OCI-LY7 (cell line): ENCODE measurements at regions not wholly inside any gene's neighbourhood (a gene's known extent, or its start where the extent isn't known, plus 50 kb on each side); places are given as distances from the start of the nearest gene placed in this dataset.

Source experiments
- BruUV-seq: library from RNA; stranded (reverse); fragments of 400-500 nt; replicated peaks from 2 replicates; lab custom pipeline; 2021; lab: Mats Ljungman, UMichigan
- CTCF ChIA-PET: fragments of 300-600 bp; sonication (Branson Sonifier 250); formaldehyde crosslinking; loops from one replicate; lab custom pipeline; 2022; ENCODE audit warnings: antibody characterized with exemption; ENCODE audit not compliant: unreplicated experiment; lab: Charles Lee
- POLR2A ChIA-PET: fragments of 300-600 bp; sonication (Branson Sonifier 250); formaldehyde crosslinking; loops from one replicate; lab custom pipeline; 2022; ENCODE audit warnings: antibody characterized with exemption; lab: Charles Lee
- DNase-seq: peaks from one replicate; pipeline ENCODE4 v3.0.0-alpha.2; 2015; ENCODE audit warnings: low spot score
- H2AFZ ChIP-seq: fragments of 200-600 bp; sonication (generic), shearing (Covaris generic); 2 replicates; pipeline ENCODE4 v1.6.1; 2014; ENCODE audit warnings: mild to moderate bottlenecking, antibody characterized with exemption, low read length, moderate library complexity
- H3K27ac ChIP-seq: fragments of 200-600 bp; sonication (generic); 2 replicates; pipeline ENCODE4 v1.5.1; 2014; ENCODE audit warnings: mixed run types, low read depth, mild to moderate bottlenecking, moderate library complexity, low read length, inconsistent platforms; ENCODE audit not compliant: poor library complexity, severe bottlenecking
- H3K36me3 ChIP-seq: fragments of 200-600 bp; sonication (generic); 2 replicates; pipeline ENCODE4 v1.6.1; 2014; ENCODE audit warnings: mild to moderate bottlenecking, antibody characterized with exemption, low read length, moderate library complexity, mixed read lengths; ENCODE audit not compliant: insufficient read depth
- H3K4me1 ChIP-seq: fragments of 200-600 bp; sonication (generic); 2 replicates; pipeline ENCODE4 v1.5.1; 2014; ENCODE audit warnings: mild to moderate bottlenecking, low read length; ENCODE audit not compliant: insufficient read depth, poor library complexity, severe bottlenecking
- H3K4me2 ChIP-seq: fragments of 200-600 bp; sonication (generic); 2 replicates; pipeline ENCODE4 v1.6.1; 2014; ENCODE audit warnings: mild to moderate bottlenecking, low read length
- H3K4me3 ChIP-seq: fragments of 200-600 bp; sonication (generic); 2 replicates; pipeline ENCODE4 v1.5.1; 2014; ENCODE audit warnings: mild to moderate bottlenecking, low read depth, low read length; ENCODE audit not compliant: poor library complexity, severe bottlenecking
- H3K79me2 ChIP-seq: fragments of 200-600 bp; sonication (generic); 2 replicates; pipeline ENCODE4 v1.6.1; 2016; ENCODE audit warnings: low read depth, mild to moderate bottlenecking, low read length, moderate library complexity, mixed read lengths; ENCODE audit not compliant: insufficient read depth
- H3K9me2 ChIP-seq: fragments of 200-600 bp; sonication (generic); 2 replicates; pipeline ENCODE4 v1.6.1; 2016; ENCODE audit warnings: mild to moderate bottlenecking, low read length, mixed read lengths; ENCODE audit not compliant: insufficient read depth
- H3K9me3 ChIP-seq: fragments of 200-600 bp; sonication (generic); 2 replicates; pipeline ENCODE4 v1.6.1; 2014; ENCODE audit warnings: mild to moderate bottlenecking, mixed run types, low read length, mixed read lengths
- H4K20me1 ChIP-seq: fragments of 200-600 bp; sonication (generic); 2 replicates; pipeline ENCODE4 v1.6.1; 2014; ENCODE audit warnings: mild to moderate bottlenecking, antibody characterized with exemption, low read length, moderate library complexity, mixed read lengths; ENCODE audit not compliant: insufficient read depth
- EZH2phosphoT487 ChIP-seq: fragments of 200-600 bp; sonication (generic); IDR thresholded peaks from 2 replicates; pipeline ENCODE4 v1.6.1; 2018; ENCODE audit warnings: low read depth, borderline replicate concordance, mild to moderate bottlenecking, mixed run types, antibody characterized with exemption, low read length, moderate library complexity, mixed read lengths
- intact Hi-C: fragments of 100-400 bp; cut with micrococcal nuclease; formaldehyde crosslinking; loops from one replicate; pipeline ENCODE4 v1.10.0; 2022; ENCODE audit not compliant: unreplicated experiment
- TF ChIP-seq, protein P1 (sequence below): fragments of 200-600 bp; sonication (generic); conservative IDR thresholded peaks from 2 replicates; pipeline ENCODE4 v1.5.1; 2014; ENCODE audit warnings: mild to moderate bottlenecking, antibody characterized with exemption, low read length, moderate library complexity, mixed read lengths

DNA sequence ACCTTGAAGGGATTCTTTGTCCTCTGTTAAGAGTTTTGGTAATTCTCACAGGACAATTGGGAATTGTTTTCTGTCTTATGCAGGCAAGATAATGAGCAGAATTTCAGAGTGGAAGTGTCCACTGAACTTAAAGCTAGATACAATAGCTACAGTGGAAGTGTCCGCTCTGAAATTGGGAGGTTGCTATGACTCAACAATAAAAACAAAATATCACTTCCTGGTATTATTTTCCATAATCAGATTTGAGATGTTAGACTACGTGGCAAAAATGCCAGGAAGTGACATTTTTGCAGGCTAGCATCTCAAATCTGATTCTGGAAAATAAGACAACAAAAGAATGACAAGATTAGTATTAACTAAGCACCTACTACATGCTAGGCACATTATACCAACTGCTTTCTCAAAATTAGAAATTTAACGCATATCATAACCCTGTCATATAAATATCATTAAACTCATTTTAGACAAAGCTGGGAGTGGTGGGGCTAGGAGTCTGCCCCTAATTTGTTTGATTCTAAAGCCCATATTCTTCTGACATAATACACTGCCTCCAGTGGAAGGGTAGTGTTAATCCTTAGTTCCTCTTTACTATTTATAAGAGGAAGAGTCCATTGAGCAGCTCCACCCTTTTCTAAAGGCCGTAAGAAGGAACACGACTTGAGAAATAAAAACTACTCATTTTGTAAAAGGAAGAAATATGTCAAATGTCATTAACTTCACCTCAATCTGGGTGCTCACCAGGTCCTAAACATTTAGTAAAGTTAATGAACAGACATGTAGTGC is 266.9 kb upstream of the STT3B start:
- Histone ChIP-seq H3K4me2 (no peak overlapping the region), H3K4me3 (no peak overlapping the region), H3K4me1 (no peaks in the 10 kb centered on the region), H4K20me1 (no peaks in the 10 kb centered on the region), H3K9me2 (no peaks in the 10 kb centered on the region), H2AFZ (no peak overlapping the region), H3K79me2 (no peaks in the 10 kb centered on the region), H3K9me3 (no peaks in the 10 kb centered on the region), H3K27ac (no peak overlapping the region), H3K36me3 (no peaks in the 10 kb centered on the region)
- intact Hi-C loops: no loop called here
- TF ChIP-seq, protein P1, sequence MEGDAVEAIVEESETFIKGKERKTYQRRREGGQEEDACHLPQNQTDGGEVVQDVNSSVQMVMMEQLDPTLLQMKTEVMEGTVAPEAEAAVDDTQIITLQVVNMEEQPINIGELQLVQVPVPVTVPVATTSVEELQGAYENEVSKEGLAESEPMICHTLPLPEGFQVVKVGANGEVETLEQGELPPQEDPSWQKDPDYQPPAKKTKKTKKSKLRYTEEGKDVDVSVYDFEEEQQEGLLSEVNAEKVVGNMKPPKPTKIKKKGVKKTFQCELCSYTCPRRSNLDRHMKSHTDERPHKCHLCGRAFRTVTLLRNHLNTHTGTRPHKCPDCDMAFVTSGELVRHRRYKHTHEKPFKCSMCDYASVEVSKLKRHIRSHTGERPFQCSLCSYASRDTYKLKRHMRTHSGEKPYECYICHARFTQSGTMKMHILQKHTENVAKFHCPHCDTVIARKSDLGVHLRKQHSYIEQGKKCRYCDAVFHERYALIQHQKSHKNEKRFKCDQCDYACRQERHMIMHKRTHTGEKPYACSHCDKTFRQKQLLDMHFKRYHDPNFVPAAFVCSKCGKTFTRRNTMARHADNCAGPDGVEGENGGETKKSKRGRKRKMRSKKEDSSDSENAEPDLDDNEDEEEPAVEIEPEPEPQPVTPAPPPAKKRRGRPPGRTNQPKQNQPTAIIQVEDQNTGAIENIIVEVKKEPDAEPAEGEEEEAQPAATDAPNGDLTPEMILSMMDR: peak; percentile 44
- TF ChIP-seq EZH2phosphoT487: no peak
- ChIA-PET POLR2A (interaction anchor here (0.6 kb wide), 1 partner anchor 19 kb away, joined by 3 read pairs; no protein-coding TSS in a partner anchor), CTCF (no interaction called here)
- no TSS peak for BruUV-seq
- DNase-seq: no peak

DNA sequence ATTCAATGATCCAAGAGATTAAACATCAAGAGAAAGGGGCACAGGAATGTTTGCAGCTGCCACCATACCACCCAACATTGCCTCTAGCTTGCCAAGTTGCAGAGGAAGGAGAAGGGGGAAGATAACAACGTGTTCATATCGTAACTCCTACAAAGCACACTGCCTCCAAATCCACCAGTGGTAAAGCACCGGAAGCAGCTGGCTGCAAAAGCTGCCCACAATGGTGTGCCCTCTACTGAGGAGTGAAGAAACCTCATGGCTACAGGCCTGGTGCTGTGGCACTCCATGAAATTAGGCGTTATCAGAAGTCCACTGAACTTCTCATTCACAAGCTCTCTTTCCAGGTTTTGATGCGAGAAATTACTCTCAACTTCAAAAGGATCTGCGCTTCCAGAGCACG is 263.9 kb upstream of the STT3B start:
- H2AFZ ChIP-seq: no peak overlapping the region
- no peaks in the 10 kb centered on the region for H3K9me3 ChIP-seq
- no peaks in the 10 kb centered on the region for H4K20me1 ChIP-seq
- no peak for TF ChIP-seq EZH2phosphoT487
- TF ChIP-seq, protein P1: no peak
- no peak overlapping the region for H3K27ac ChIP-seq
- ChIA-PET CTCF (no interaction called here), POLR2A (interaction anchor here (0.7 to 1.4 kb wide), 4 partner anchors 10 to 431 kb away, joined by 3 to 4 read pairs (median 4); no protein-coding TSS in a partner anchor)
- no peak for DNase-seq
- no peaks in the 10 kb centered on the region for H3K4me1 ChIP-seq
- no peaks in the 10 kb centered on the region for H3K9me2 ChIP-seq
- H3K36me3 ChIP-seq: no peaks in the 10 kb centered on the region
- intact Hi-C loops: no loop called here
- BruUV-seq: no TSS peak
- no peak overlapping the region for H3K4me3 ChIP-seq
- no peaks in the 10 kb centered on the region for H3K79me2 ChIP-seq
- no peak overlapping the region for H3K4me2 ChIP-seq

DNA sequence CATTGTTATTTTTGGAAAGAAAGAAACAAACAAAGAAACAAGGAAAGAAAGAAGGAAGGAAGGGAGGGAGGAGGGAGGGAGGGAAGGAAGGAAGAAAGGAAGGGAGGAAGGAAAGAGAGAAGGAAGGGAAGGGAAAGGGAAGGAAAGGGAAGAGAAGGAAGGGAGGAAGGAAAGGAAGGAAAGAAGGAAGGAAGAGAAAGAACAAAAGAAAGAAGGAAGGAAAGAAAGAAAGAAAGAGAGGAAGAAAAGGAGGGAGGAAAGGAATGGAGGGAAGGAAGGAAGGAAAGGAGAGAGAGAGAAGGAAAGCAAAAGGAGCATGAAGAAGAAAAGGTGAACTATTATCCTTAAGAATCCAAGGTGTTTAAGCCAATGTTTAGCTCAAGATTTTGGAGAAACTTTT is 262.7 kb upstream of the STT3B start:
- H3K4me2 ChIP-seq: no peak overlapping the region
- ChIA-PET CTCF (no interaction called here), POLR2A (interaction anchor here (0.6 to 1.1 kb wide), 3 partner anchors 28 to 1990 kb away, joined by 3 read pairs; no protein-coding TSS in a partner anchor)
- no peaks in the 10 kb centered on the region for H4K20me1 ChIP-seq
- H3K79me2 ChIP-seq: no peaks in the 10 kb centered on the region
- BruUV-seq: no TSS peak
- H3K36me3 ChIP-seq: no peaks in the 10 kb centered on the region
- H3K4me1 ChIP-seq: no peaks in the 10 kb centered on the region
- H3K9me3 ChIP-seq: no peaks in the 10 kb centered on the region
- no peak overlapping the region for H2AFZ ChIP-seq
- H3K4me3 ChIP-seq: no peak overlapping the region
- no peak for DNase-seq
- intact Hi-C loops: no loop called here
- H3K27ac ChIP-seq: no peak overlapping the region
- TF ChIP-seq EZH2phosphoT487: no peak
- TF ChIP-seq, protein P1: no peak
- H3K9me2 ChIP-seq: no peaks in the 10 kb centered on the region
